Hepatic stellate cell (primary cell): ENCODE measurements at regions not wholly inside any gene's neighbourhood (a gene's known extent, or its start where the extent isn't known, plus 50 kb on each side); places are given as distances from the start of the nearest gene placed in this dataset.
"Not testable (repeated sequence)": the region's sequence is repeated elsewhere in the genome, so short reads cannot be mapped to it uniquely, and the experiment has no call there.

Experiments
- DNase-seq: peaks from one replicate; pipeline ENCODE4 v3.0.0; 2011; ENCODE audit warnings: low spot score

- DNase-seq, result no peak
Measured at GRCh38 chr3:72082186-72082715, 297.3 kb upstream of the PROK2 start.

DNA sequence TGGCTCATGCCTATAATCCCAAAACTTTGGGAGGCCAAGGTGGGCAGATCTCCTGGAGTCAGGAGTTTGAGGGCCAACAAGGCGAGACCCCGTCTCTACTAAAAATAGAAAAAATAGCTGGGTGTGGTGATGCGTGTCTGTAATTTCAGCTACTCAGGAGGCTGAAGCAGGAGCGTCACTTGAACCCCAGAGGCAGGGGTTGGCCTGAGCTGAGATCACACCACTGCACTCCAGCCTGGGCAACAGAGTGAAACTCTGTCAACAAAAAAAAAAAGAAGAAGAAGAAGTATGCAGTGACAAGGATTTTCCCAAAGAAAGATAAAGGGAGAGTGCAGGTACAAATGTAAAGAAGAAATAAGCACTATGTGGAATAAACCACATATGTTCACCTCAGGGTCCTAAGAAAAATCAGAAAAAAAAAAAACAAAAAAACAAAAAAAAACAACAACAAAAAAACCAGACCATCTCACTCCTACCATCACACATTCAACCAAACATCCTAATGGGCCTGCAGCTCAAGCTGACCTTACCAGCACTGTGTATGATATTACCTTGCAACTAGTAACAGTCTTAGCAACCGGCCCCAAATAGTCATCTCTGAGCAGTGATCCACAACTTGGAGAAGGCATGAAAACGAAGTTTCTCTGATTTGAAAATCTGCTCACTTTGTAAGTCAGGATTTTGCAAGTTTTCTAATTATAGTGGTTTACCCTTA is 296.7 kb upstream of the PROK2 start:
- no peak for DNase-seq

- DNase-seq, result no peak
Measured at GRCh38 chr3:72080800-72081199, 295.9 kb upstream of the PROK2 start.

DNA sequence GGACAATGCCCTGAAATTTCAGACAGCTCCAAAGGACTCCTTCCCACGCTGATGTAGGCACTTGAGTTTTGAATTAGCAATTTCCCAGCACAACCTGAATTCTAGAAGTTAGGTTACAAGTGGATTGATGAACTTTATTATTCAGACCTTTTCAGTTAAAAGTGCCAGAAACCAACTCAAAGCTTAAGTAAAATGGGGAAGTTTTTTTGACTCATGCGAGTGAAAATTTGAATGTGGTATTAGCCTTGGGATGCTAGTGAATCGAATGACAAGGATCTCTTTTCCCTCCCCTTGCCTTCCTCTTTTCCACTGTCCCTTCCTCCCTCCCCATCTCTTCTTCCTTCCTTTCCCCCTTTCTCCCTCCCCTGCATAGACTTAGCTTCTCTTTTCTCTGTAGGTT is 295.1 kb upstream of the PROK2 start:
- DNase-seq, result no peak

DNA sequence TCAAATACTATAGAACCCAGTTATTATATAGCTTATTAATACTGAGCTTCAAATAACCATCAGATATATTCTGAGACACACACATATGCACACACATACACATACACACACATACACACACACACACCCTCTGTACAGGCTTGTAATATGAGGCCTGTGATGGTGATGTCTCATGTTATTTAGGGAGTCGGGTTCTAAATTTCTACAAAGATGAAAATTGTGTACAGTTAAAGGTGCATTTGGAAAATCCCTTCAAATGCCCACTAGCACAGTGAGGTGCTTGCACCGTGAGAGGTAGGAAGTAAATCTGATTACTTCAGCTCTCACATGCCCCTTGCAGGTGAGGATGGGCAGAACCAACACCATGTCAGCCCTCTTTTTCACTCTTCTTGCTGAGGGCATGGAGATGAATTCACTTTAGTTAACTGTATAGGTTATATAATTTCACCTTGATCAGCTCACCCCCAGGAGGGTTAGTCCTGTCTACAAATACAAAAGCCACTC is 294.5 kb upstream of the PROK2 start:
- DNase-seq, result no peak

DNA sequence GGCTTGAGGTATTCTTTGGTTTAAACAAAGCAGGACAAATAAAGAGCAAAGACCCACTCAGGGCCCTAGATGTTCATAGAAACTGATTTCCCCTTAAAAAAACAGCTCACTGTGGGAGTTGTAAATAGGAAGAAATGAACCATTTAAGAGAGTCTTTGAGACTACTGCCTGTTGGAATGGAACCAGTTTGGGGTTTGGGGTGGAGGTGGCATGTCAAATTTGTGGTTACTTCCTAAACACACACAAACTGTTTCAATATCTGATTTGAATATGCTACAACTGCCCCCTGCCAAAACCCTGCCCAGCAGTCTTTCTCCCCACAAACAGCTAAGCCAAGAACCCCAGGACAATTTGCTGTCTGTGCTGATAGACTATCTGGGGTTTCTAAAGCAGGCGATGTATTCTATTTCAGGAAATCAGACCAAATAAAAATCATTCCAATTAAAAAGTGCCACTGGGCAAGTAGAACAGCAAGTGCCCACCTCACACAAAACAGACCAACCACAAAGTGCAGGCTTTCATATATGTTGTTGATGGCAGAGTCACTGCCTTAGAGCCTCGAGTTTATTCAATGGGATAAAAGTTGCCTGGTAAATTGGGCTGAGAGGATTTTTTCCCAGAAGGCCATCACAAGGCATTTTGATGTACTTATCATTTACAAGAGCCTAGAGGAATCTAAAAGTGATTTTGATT is 293.9 kb upstream of the PROK2 start:
- DNase-seq, result no peak

DNA sequence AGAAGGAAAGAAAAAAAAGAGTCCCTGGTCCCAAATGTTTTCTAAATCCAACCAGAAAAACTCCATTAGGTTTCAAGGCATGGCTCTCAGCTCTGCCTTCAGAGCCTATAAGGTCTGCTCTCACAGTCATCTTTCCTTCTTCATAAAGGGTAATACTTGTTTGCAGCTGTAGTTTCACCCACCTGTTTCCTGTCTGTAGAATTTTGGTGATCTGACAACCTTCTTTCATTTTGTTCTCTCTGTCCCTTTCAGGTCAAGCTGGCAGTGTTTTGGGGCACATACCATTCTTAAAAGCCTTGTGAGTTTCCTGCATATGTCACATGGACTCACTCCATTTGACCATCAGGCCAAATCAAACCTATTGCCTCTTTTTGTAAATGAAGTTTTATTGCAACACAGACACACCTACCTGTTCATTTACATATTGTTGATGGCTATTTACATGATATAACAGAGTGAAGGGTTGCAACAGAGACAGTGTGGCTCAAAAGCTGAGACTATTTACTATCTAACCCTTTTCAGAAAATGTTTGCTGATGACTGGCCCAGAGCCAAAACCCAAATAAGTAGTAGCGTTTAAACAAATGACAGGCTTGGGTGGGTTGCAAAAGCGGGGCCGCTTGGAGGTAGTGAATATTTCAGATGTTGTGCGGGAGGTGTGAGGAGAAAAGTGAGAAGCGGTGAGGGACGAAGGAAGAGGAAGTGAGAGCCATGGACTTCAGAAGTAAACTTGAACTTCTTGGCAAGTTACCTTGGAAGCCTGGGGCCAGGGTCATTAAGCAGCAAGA is 292.7 kb upstream of the PROK2 start:
- no peak for DNase-seq

DNA sequence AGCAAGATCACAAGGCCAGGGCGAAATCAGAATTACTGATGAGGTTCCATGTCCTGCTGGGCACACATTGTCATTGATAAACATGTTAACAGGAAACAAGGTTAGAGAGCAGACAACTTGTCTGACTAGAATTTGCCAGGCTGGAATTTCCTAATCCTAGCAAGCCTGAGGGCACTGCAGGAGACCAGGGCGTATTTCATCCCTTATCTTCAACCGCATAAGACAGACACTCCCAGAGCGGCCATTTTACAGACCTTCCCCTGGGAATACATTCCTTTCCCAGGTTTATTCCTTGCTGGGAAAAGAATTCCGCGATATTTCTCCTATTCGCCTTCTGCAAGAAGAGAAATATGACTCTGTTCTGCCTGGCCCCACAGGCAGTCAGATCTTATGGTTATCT is 290.9 kb upstream of the PROK2 start:
- DNase-seq, result not testable (repeated sequence)

DNA sequence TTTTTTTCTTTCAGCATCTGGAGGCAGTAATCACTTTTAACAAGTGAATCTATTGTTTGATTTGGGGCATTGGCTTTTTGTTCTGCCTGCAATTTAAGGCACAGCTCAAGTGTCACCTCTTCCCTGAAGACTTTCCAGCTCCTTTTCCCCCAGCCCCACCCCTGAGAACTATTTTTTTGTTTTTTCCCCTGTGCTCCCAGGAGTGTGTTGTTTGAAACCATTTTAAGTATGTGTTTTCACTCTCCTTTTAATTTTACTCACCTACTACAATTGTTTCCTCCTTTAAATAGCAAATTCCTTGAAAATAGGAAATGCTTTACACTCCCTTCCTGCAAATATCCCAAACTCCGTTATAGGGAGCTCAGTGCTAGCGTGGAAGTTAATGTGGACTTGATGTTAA is 286.7 kb upstream of the PROK2 start:
- no peak for DNase-seq

DNA sequence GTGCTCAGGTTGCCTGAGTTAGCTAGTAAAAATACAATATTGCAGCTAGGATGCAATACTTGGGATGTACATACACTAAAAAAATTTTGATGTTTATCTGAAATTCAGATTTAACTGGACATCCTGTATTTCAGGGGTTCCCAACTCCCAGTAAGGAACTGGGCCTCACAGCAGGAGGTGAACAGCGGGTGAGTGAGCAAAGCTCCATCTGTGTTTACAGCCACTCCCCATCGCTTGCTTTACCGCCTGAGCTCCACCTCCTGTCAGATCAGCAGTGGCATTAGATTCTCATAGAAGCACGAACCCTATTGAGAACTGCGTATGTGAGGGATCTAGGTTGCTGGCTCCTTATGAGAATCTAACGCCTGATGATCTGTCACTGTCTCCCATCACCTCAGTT is 285.1 kb upstream of the PROK2 start:
- no peak for DNase-seq

- no peak for DNase-seq
Measured at GRCh38 chr3:72069543-72069942, 284.6 kb upstream of the PROK2 start.

GRCh38 chr3:72068621-72069020 is 283.7 kb upstream of the PROK2 start:
- DNase-seq, result no peak

DNA sequence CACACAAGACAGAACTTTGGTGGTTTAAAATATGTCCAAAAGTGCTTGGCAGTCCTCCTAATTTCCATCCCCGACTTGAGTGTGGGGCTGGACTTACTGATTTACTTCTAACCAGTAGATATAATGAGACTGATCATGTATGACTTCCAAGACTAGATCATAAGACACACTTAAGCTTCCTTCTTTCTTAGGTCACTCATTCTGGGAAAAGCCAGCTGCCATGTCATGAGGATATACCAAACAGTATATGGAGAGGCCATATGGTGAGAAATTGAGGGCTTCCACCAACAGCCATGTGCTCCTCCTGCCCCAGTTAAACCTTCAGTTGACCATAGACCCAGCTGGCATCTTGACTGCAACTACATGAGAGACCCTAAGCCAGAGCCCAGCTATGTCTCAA is 282.8 kb upstream of the PROK2 start:
- no peak for DNase-seq

- no peak for DNase-seq
Measured at GRCh38 chr3:72065872-72066641, 281.1 kb upstream of the PROK2 start.

DNA sequence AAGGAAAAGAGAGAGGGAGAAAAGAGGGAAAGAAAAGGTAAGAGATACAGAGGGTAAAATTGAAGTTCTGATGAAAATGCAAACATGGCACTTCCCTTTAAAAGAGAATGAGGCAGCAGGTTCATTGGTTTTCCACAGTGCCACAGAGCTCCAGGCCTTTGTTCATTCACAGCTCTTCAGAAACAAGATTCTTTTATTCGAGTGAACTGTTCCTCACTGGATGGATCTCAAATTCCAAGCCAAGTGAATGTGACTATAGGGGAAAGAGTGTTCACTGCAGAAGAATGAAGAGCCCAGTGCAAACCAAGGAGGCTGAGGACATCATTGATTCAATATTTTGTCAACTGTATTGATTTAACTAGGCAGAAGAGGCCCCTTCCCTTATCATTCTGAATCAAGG is 280.3 kb upstream of the PROK2 start:
- no peak for DNase-seq

- DNase-seq, result not testable (repeated sequence)
Measured at GRCh38 chr3:72064727-72065126, 279.8 kb upstream of the PROK2 start.

GRCh38 chr3:72062017-72062416 is 277.1 kb upstream of the PROK2 start:
- no peak for DNase-seq

DNA sequence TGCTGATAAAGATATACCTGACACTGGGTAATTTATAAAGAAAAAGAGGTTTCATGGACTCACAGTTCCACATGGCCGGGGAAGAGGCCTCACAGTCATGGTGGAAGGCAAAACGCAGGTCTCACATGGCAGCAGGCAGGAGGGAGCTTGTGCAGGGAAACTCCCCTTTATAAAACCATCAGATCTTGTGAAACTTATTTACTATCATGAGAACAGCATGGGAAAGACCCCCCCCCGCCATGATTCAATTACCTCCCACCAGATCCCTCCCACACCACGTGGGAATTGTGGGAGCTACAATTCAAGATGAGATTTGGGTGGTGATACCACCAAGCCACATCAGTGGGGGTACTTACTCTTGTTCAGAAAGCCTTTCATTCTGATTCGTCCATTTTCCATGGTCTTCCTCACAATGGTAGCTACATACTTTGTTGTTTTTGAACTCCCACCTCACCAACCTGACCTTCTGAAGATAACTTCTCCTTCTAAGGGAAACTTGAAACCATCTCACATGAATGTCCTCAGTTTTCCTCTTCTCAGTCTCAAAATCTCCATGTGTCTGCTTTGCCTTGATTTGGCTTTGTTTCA is 275.6 kb upstream of the PROK2 start:
- no peak for DNase-seq

- DNase-seq, result no peak
Measured at GRCh38 chr3:72058493-72059081, 273.6 kb upstream of the PROK2 start.

DNA sequence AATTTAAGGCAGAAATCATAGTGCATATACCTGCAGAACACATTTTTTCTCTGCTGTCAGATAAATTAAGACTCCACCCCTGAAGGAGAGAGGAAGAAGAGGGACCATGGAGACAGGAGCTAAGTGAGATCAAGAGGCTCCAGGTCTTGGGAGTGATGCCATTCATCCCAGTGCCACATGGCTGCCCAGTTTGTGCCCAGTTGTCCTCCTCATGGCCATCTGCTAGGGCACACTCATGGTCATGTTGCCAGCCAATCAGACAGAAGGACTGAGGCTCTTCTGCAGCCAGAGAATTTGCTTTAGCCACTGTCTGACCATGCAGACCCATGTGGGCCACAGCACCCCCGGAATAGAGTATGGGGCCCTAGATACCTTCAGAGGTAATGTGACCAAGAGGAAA is 270.5 kb upstream of the PROK2 start:
- no peak for DNase-seq

- DNase-seq, result no peak
Measured at GRCh38 chr3:72054976-72055375, 270.0 kb upstream of the PROK2 start.
